ENCODE measurements at regions not wholly inside any gene's neighbourhood (a gene's known extent, or its start where the extent isn't known, plus 50 kb on each side); places are given as distances from the start of the nearest gene placed in this dataset.
"Not testable (repeated sequence)": the region's sequence is repeated elsewhere in the genome, so short reads cannot be mapped to it uniquely, and the experiment has no call there.

DNA sequence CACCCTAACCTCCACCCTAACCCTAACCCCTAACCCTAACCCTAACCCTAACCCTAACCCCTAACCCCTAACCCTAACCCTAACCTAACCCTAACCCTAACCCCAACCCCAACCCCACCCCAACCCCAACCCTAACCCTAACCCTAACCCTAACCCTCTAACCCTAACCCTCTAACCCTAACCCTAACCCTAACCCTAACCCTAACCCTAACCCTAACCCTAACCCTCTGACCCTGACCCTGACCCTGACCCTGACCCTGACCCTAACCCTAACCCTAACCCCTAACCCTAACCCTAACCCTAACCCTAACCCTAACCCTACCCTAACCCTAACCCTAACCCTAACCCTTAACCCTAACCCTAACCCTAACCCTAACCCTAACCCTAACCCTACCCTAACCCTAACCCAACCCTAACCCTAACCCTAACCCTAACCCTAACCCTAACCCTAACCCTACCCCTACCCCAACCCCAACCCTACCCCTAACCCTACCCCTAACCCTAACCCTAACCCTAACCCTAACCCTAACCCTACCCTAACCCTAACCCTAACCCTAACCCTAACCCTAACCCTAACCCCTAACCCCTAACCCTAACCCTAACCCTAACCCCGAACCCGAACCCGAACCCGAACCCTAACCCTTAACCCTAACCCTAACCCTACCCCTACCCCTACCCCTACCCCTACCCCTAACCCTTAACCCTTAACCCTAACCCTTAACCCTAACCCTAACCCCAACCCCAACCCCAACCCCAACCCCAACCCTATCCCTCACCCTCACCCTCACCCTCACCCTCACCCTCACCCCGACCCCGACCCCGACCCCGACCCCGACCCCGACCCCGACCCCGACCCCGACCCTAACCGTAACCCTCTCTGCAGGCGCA, 186.2 kb upstream of the CHL1 start:
- peak overlapping the region; percentile 7 for H3K4me3 ChIP-seq (ENCODE audit: low read depth, low read length)
- peak; percentile 18 for DNase-seq (ENCODE audit: low read depth)

DNA sequence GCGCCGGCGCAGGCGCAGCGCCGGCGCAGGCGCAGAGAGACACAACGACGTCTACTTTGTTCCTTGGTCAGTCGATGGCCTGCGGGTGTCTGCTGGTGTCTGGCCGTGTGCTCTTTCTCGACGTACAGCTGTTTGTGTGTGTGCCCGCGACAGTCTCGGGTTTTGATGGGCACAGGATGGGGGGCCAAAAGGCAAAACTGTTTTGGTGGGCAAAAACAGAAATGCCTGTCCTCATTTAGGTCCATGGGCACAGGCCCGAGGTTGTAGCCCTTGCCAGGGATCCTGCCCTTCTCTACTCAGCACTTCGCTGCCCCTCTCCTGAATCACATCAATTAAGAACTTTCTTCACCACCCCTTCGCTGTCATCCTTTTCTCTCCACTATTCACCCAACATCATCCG, 184.8 kb upstream of the CHL1 start:
- peak; percentile 23 for DNase-seq (ENCODE audit: low read depth)
- TF ChIP-seq, protein P1, sequence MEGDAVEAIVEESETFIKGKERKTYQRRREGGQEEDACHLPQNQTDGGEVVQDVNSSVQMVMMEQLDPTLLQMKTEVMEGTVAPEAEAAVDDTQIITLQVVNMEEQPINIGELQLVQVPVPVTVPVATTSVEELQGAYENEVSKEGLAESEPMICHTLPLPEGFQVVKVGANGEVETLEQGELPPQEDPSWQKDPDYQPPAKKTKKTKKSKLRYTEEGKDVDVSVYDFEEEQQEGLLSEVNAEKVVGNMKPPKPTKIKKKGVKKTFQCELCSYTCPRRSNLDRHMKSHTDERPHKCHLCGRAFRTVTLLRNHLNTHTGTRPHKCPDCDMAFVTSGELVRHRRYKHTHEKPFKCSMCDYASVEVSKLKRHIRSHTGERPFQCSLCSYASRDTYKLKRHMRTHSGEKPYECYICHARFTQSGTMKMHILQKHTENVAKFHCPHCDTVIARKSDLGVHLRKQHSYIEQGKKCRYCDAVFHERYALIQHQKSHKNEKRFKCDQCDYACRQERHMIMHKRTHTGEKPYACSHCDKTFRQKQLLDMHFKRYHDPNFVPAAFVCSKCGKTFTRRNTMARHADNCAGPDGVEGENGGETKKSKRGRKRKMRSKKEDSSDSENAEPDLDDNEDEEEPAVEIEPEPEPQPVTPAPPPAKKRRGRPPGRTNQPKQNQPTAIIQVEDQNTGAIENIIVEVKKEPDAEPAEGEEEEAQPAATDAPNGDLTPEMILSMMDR (IDR thresholded peaks at IDR 0.05; ENCODE audit: insufficient read depth, low read depth, low read length): no peak
- H3K4me3 ChIP-seq (ENCODE audit: low read depth, low read length): peak overlapping the region; percentile 53

GRCh38 chr3:14652-15051, 181.9 kb upstream of the CHL1 start:
- H3K4me3 ChIP-seq (ENCODE audit: low read depth, low read length): no peak overlapping the region
- TF ChIP-seq, protein P1 (IDR thresholded peaks at IDR 0.05; ENCODE audit: insufficient read depth, low read depth, low read length): no peak
- DNase-seq (ENCODE audit: low read depth): no peak

DNA sequence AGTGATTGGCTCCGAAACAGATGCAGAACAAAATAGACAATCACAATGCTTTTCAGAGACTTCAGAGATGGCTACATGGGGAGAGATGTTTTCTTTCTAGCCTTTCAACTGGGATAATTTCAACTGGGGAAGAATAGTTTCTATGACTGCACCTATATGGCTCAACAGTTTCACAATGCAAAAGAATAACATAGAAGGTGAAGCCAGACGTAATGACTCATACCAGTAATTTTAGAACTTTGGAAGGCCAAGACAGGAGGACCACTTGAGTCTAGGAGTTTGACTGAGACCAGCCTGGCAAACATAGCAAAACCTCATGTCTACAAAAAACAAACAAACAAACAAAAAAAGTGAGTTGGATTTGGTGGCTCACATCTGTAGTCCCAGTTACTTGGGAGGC, 180.2 kb upstream of the CHL1 start:
- DNase-seq (ENCODE audit: low read depth): no peak
- TF ChIP-seq, protein P1 (IDR thresholded peaks at IDR 0.05; ENCODE audit: insufficient read depth, low read depth, low read length): no peak
- no peak overlapping the region for H3K4me3 ChIP-seq (ENCODE audit: low read depth, low read length)

DNA sequence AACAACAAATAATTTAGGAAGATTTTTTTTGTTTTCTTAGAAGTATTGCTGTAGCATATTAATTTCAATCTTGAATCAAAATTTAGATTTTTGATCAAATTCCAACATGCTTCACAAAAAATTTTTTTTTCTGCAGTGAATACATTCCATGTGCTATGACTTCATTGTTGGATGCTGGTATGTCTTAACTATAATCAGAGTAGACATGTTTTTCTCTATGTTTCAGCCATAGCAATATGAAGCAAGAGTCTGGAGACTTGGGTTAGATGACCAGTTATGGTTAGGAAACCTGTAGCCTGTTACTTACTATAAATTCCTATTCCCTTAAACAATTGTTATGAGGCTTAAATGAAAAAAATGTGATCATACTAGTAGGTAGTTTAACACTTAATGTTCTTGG, 176.1 kb upstream of the CHL1 start:
- TF ChIP-seq, protein P1 (IDR thresholded peaks at IDR 0.05; ENCODE audit: insufficient read depth, low read depth, low read length): no peak
- DNase-seq (ENCODE audit: low read depth): no peak
- no peak overlapping the region for H3K4me3 ChIP-seq (ENCODE audit: low read depth, low read length)

GRCh38 chr3:24006-24405, 172.6 kb upstream of the CHL1 start:
- no peak for DNase-seq (ENCODE audit: low read depth)
- TF ChIP-seq, protein P1 (IDR thresholded peaks at IDR 0.05; ENCODE audit: insufficient read depth, low read depth, low read length): no peak
- H3K4me3 ChIP-seq (ENCODE audit: low read depth, low read length): no peak overlapping the region

DNA sequence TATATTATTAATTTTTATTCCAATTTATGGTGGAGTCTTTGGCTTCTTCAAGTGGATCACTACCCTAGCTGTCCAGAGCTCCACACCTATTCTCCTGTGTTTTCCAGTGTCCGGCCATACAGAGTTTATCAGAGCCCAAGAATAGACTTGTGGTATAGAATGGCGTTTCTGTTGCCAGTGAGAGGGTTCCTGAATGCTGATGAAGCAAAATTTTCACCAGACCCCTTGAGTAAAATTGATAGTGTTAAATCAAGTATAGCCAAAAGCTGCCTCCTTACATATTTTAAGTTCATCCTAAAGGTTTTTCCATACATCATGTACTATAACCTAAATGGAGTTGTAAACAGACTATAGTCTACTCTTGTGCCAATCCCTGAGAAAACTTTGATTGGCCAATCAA, 171.5 kb upstream of the CHL1 start:
- no peak overlapping the region for H3K4me3 ChIP-seq (ENCODE audit: low read depth, low read length)
- TF ChIP-seq, protein P1 (IDR thresholded peaks at IDR 0.05; ENCODE audit: insufficient read depth, low read depth, low read length): no peak
- no peak for DNase-seq (ENCODE audit: low read depth)

DNA sequence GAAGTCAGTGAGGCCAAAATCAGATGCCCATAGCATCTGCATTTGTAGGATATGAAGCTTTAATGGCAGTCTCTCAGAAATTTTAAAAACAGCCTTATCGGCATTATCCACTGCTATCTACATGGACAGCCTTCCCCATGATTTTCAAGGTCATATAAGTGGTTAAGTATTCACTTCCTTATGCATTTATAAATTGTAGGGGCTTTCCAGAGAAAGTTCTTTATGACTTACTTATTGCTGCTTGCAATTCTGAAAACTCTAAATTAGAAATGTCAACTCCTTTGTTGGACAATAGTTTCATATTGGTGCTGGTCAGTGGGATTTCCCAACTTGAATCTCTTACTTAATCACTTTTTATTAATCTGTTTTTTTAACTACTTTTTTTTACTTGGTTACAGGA, 160.6 kb upstream of the CHL1 start:
- not testable (repeated sequence) for DNase-seq (ENCODE audit: low read depth)

GRCh38 chr3:42871-43744, 153.5 kb upstream of the CHL1 start:
- not testable (repeated sequence) for DNase-seq (ENCODE audit: low read depth); H3K4me3 ChIP-seq (ENCODE audit: low read depth, low read length)

More for the DNA sequence above, 160.6 kb upstream of the CHL1 start:
- H3K4me3 ChIP-seq (ENCODE audit: low read depth, low read length): not testable (repeated sequence)

All from fibroblast of villous mesenchyme (primary cell).